Stimulated activated CD8-positive, alpha-beta memory T cell treated with anti-CD3 and anti-CD28 coated beads, Interleukin-15, amount 100 ng/mL, for 1 hour (primary cell): ENCODE measurements at regions not wholly inside any gene's neighbourhood (a gene's known extent, or its start where the extent isn't known, plus 50 kb on each side); places are given as distances from the start of the nearest gene placed in this dataset.

Experiments
- DNase-seq: peaks from one replicate; pipeline ENCODE4 v3.0.0-alpha.2; 2020; ENCODE audit warnings: low read depth

DNA sequence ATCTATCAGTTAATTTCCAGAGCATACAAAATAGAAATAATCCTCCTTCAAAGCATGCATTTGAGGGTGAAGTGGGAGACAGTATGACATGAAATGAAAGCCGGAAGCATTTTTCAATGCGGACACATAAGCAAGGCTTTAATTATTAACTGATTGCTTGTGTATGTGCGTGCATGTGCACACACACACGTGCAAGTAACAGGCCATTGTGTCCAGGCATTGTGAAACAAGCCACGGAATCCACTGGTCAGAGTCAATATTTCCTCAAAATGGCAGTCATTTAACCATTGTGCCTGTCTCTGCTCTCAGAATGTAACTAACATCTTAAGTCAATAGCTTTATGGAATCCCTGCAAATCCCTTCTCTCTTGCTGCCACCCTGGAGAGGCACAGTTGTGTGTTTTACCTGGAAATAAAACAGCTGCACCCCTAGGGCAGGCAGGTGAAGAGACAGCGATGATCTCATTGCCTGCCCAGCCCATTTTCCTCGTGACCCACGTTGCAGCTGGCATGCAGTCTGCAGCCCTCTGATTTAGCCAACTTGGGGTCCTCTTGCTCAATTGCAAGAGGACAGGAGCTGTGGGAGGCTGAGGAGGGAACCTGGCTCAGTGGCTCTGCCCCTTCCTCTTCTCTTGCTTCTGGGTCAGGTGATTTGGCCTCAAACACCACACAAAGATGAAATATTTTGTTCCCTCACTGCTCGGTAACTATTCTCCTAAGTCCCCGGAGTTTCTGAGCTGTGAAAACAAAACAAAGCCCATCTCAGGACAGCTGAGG is 500.9 kb upstream of the ZMIZ1 start:
- no peak for DNase-seq

GRCh38 chr10:78568620-78569019 is 500.1 kb upstream of the ZMIZ1 start:
- no peak for DNase-seq

DNA sequence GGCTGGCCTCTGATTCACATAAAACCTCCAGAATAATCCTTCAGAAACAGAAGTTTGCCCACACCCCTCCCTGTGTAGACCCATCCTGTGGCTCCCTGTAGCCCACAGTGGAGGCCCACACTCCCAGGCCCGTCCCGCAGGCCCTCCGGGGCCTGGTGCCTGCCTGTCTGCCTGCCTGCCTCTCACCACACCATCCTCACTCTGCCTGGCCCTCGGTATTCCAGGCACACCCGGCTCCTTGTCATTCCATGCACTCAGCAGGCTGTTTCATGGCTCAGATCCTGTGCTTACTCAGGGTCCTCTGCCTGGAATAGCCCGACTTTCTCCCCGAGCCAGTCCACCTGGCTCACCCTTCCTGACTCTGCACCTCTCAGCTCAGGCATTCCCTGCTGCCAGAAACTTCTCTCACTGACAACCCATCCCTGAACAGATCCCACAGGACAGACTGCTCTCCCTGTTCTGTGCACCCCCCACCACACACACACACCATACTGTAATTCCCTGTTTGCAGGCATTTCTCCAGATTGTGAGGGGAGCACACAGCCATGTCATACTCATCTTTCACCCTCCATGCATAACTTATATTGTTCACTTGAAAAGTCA is 498.0 kb upstream of the ZMIZ1 start:
- DNase-seq, result no peak

DNA sequence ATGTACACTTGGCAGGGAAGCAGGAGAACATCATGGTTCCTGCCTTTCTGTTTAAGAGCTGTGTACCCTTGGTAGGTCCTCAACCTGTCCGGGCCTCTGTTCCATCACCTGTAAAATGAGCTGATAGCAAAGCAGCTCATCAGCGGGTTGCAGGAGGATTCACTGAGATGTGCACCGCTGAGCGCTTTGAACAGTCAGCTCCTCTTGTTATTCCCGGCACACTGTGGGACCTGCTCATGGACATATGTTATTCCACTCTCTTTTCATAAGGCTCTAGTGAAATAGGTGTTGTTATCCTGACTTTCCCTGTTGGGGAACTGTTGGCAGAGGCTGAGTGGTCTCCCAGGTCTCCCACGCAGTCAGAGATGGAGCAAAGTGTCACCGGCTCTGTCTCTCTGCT is 497.5 kb upstream of the ZMIZ1 start:
- no peak for DNase-seq

GRCh38 chr10:78571891-78572290 is 496.9 kb upstream of the ZMIZ1 start:
- no peak for DNase-seq

- no peak for DNase-seq
Observed at GRCh38 chr10:78572565-78572964, 496.2 kb upstream of the ZMIZ1 start.

DNA sequence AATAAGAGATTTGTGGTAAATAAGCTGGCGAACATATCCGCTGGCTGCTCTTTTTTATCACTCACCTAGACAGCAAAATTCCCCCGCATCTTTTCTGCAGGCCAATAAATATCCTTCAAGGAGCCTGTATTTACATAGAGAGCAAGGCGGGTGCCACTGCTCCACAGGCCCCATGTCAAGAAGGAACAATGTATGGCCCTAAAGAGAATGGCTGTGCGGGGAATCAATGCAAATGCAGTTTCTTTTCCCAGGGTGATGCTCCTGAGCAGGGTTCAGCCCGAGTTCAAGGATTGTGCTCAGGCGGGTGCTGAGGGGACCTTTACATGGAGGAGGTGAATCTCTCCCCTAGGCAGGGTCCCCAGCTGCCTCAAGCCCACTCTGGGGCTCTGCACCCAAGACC is 494.2 kb upstream of the ZMIZ1 start:
- DNase-seq, result no peak

DNA sequence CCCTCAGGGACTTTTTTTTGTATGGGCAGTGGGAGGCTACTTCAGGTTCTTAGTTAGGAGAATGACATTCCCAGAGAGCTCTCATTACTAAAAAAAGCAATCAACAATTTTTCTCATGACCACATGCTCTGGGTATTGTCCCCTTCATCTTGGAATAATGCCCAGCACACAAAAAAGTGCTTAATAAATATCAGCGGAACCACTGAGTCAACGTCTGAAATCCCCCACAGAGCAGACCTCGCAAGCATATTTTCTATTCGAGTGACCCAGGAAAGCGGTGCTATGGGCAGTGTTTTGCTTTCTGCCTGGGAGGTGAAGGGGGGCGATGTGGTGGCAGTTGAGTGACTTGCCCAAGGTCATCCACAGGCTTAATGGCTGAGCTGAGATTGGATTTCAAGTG is 493.4 kb upstream of the ZMIZ1 start:
- no peak for DNase-seq

DNA sequence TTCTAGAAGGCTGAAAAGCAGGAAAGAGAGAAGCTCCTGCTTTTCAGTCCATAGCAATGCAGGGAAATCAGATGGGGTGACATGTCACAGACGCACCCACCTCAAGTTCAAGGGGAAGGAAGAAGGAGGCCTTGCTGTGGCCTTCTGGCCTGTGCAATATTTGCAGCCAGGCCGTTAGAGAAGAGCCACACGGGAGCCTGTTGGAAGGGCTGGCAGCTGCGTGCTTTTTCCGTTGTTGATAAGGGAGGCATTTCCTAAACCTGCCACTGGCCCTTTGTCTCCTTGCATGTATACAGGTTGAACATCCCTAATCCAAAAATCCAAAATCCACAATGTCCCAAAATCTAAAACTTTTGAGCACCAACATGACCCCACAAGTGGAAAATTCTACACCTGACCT is 492.5 kb upstream of the ZMIZ1 start:
- DNase-seq, result no peak

DNA sequence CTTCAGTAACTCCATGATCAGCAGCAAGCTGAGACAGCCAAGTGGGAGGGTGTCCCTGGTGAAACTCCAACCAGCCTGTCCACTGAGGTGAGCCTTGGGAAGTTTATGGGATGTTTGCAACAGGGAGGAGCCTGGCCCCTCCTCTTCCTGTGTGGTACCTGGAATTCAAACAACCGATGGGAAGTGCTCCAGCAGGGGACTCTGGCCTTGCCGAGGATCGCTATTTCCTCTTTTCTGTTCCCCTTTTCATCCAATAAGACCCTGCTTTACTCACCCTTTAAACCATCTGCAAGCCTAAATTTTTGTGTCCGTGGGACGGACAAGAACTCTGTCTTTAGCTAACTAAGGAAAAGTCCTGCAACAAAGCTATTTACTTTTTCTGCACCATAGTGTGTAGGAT is 491.1 kb upstream of the ZMIZ1 start:
- no peak for DNase-seq

GRCh38 chr10:78578929-78579328 is 489.8 kb upstream of the ZMIZ1 start:
- DNase-seq, result no peak

DNA sequence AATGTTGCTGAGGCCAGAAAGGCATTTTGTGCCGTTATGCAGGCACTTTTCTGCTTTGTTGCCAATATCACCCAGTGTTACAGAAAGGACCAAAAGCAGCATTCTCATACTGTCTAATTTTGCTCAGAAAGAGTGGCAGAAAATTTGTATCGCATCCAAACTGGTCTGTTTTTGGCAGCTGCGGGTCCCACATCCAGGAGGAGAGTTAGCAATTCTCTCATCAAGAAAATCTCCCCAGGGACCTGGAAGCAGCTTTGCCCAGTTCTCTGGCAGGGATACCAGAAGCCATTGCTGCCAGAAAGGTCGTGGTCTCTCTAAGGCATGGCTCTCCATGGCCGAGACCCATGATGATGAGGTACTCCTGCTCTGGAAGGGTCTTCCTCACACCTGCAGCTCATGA is 489.2 kb upstream of the ZMIZ1 start:
- no peak for DNase-seq

DNA sequence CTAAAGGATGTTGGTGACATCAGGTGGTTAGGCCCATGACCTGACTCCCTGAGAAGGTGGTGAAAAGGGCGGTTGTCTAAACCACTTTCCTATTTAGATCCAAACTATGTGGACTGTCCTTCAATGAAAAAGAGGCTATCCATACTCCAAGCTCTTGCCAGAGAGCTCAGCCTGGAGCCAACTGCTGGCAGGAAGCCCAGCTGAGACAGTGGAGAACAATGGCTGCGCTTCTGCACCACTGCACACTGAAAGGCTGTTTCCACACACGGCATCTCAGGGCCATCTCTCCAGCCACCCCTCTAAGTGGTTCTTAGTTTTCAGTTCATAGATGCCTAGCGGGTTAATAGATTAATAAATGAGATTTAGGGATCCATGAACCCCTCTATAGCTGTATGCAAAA is 488.8 kb upstream of the ZMIZ1 start:
- no peak for DNase-seq

DNA sequence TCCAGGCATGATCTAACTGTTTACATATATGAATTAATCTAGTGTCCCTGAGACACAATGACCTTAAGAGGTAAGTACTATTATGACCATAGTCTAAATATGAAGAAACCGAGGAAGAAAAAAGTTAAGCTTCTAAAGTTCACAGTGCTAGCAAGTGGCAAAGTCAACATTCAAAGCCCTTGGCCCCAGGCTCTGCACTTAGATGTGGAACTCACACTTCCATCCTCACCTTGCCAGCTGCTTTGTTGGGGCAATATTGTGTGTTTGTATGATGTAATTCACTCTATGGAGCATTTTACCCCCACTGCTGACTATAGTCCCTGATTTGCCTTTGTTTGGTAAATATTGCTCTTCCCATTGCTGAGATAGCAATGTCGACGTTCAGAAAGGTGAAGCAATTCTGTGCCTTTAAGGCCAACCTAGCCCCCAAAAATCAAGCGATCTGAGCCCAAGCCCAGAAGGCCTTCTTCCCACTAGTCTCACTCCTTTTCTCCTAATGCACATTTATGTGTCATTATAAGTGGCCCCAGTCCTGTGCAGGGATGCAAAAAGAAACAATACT is 487.6 kb upstream of the ZMIZ1 start:
- DNase-seq, result no peak

DNA sequence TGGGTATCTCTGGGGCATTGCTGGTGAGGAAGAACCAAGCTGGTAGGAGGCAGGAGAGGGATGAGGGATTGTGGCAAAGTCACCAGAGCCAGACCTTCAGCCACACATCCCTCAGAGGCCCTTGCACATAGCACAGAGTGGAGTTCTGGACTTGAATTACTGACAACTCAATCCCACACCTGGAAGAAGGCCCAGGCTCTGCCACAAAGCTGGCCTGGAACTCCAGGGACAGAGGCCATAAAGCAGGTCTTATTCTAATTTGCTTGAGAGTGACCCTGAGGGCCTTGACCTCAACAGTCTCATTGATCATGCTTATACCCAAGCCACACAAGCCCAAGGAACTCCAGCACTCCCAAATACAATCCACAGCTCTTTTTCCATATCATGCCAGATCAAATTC is 486.2 kb upstream of the ZMIZ1 start:
- no peak for DNase-seq

GRCh38 chr10:78584266-78584665 is 484.5 kb upstream of the ZMIZ1 start:
- no peak for DNase-seq

DNA sequence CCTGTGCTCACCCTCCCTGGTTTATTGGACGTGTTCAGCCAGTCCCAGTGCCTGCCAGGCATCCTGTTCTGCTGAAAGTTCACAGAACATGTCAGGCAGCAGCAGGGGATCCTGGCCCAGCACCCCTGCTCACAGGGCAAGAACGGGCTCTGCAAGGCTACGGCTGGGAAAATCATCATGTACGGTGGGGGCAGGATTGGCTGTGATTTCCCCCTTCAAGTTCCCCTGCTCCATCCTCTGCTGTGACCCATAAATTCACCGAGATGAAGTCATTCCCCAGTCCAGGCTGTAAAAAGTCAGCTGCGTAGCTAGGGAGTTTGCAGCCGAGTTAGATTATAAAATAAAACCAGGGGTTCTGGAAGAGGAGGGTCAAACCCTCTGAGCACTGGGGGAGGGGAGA is 484.1 kb upstream of the ZMIZ1 start:
- DNase-seq, result no peak

- no peak for DNase-seq
Observed at GRCh38 chr10:78585952-78586351, 482.8 kb upstream of the ZMIZ1 start.

DNA sequence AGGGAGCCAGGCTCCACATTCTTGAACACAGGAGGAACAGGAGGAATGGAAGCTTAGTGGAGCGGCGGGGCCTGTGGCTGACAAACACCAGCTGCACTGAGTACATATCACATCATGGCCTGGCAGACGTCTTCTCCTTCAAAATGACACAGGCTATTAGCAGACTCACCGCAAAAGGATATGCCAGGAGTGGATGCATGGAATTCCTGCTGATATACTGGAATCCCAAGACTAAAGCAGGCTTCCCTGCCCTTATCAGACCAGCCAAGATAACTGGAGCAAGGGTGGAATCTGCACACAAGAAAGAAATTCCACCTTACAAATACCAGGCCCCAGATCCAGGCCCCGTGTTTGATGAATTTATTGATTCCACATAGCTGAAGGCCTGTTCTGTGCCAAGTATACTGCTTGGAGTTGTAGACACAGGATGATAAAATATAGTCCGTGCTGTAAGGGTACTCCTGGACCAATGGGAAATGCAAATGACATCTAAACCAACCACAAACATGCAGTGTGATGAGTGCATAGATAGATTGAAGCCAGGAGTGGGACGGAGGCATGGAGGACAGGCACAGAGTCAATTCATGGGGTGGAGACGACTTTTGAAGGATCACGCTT is 480.5 kb upstream of the ZMIZ1 start:
- no peak for DNase-seq

- no peak for DNase-seq
Observed at GRCh38 chr10:78589687-78590086, 479.1 kb upstream of the ZMIZ1 start.

GRCh38 chr10:78591066-78591465 is 477.7 kb upstream of the ZMIZ1 start:
- no peak for DNase-seq

DNA sequence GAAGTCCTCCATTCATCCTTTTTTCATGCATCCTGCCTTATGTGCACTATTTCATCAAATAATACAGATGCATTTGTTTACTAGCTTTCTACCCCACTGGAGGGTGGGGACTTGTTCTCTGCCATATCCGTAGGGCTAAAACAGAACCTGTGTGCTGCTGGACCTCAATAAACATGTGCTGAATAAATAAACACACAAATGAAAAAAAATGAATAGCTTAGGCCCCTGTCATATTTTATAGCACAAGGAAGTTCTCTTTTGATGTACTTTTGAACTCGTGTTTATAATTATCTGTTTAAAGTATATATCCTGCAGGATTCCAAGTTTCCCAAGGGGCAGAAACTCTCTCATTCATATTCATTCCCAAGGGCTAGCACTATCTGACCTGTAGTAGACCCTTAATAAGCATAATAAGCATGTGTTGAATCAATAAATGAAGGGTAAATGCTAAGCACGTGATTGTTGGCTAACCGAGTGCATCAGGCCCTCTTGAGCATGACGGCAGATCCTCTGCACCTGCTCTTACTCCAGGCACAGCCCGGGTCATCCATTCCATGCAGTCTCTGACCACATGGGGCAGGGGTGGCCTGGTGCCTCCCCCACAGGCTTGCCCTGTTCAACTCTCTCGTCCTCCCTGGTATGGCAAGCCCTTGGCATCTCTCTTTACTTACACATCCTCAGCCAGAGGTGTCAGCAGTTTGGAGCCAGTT is 474.1 kb upstream of the ZMIZ1 start:
- DNase-seq, result no peak

GRCh38 chr10:78595269-78595619 is 473.5 kb upstream of the ZMIZ1 start:
- no peak for DNase-seq
